Endothelial cell of umbilical vein (primary cell): ENCODE measurements at regions not wholly inside any gene's neighbourhood (a gene's known extent, or its start where the extent isn't known, plus 50 kb on each side); places are given as distances from the start of the nearest gene placed in this dataset.

Source experiments
- GATA2 ChIP-seq: IDR thresholded peaks from 2 replicates; pipeline ENCODE4 v1.7.0; 2011; ENCODE audit warnings: low read depth, mild to moderate bottlenecking, moderate library complexity, mixed read lengths, low read length; ENCODE audit not compliant: insufficient read length, insufficient read depth
- POLR2A ChIP-seq: IDR thresholded peaks from 2 replicates; pipeline ENCODE4 v1.6.1; 2012; ENCODE audit warnings: low read depth, mild to moderate bottlenecking, control low read depth, low read length
- TF ChIP-seq, protein P1 (sequence below), 2 donors: IDR thresholded peaks; 1 replicate in 1 of 2; 2 replicates in 1 of 2; pipeline ENCODE4 v1.5.1; 2011; ENCODE audit warnings: low read length in 2 of 2, mild to moderate bottlenecking in 2 of 2, moderate library complexity in 2 of 2, control low read depth in 1 of 2, inconsistent platforms in 1 of 2, low read depth in 1 of 2; ENCODE audit not compliant: insufficient read depth in 1 of 2; ENCODE audit errors: extremely low read depth in 1 of 2

DNA sequence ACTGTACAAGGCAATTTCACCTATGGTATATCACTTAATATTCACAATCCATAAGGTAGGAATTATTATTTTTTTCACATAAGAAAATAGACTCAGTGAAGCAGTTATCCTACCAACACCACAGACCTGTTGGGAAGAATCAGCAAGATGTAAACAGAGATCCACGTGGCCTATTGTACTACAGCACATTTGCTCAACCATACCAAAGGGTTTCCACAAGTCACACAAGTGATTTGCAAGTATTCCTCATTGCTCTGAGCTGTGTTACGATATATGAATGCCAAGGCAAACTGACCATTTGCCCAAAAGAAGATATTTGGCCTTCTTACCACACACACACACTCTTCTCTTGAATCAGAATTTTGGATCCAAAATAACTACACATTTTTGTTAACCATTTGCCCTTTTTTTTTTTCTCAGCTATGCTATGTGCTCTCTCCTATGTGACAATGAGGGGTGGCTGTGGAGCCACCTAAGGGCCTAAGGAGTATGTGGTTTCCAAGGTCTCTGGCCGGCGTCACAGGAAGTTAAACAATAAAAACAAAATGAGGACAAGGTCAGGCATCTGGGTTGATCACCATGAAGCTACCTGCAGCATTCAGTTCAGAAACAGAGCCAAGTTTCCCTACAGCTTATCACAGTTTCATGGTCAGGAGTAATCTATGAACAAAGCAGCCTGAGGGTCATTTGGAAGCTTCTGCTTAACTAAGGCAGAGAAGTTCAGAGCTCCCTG, 171.0 kb upstream of the FREM1 start:
- TF ChIP-seq POLR2A (no peak), GATA2 (no peak)
- TF ChIP-seq, protein P1, sequence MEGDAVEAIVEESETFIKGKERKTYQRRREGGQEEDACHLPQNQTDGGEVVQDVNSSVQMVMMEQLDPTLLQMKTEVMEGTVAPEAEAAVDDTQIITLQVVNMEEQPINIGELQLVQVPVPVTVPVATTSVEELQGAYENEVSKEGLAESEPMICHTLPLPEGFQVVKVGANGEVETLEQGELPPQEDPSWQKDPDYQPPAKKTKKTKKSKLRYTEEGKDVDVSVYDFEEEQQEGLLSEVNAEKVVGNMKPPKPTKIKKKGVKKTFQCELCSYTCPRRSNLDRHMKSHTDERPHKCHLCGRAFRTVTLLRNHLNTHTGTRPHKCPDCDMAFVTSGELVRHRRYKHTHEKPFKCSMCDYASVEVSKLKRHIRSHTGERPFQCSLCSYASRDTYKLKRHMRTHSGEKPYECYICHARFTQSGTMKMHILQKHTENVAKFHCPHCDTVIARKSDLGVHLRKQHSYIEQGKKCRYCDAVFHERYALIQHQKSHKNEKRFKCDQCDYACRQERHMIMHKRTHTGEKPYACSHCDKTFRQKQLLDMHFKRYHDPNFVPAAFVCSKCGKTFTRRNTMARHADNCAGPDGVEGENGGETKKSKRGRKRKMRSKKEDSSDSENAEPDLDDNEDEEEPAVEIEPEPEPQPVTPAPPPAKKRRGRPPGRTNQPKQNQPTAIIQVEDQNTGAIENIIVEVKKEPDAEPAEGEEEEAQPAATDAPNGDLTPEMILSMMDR (IDR thresholded peaks at IDR 0.05; ENCODE audit: extremely low read depth in 1 of 2, insufficient read depth in 1 of 2, low read depth in 1 of 2, low read length in 2 of 2) = no peak
